Mucosa of rectum (tissue), 2 donors: ENCODE measurements at regions not wholly inside any gene's neighbourhood (a gene's known extent, or its start where the extent isn't known, plus 50 kb on each side); places are given as distances from the start of the nearest gene placed in this dataset.

Source experiments
- H3K27ac ChIP-seq, 2 donors: one replicate each; pipeline ENCODE4 v1.7.0; 2013; ENCODE audit warnings: inconsistent platforms in 2 of 2, low read depth in 2 of 2, low read length in 2 of 2
- H3K27me3 ChIP-seq, 2 donors: one replicate each; pipeline ENCODE4 v1.7.0; 2013; ENCODE audit warnings: low read length in 2 of 2; ENCODE audit not compliant: control insufficient read depth in 2 of 2, insufficient read depth in 2 of 2
- H3K36me3 ChIP-seq, 2 donors: one replicate each; pipeline ENCODE4 v1.7.0; 2013; ENCODE audit warnings: low read length in 2 of 2; ENCODE audit not compliant: control insufficient read depth in 2 of 2, insufficient read depth in 2 of 2
- H3K4me1 ChIP-seq, 2 donors: one replicate each; pipeline ENCODE4 v1.7.0; 2013; ENCODE audit warnings: low read length in 2 of 2, mild to moderate bottlenecking in 1 of 2; ENCODE audit not compliant: control insufficient read depth in 2 of 2, insufficient read depth in 2 of 2
- H3K4me3 ChIP-seq, 2 donors: one replicate each; pipeline ENCODE4 v1.7.0; 2013; ENCODE audit warnings: low read length in 2 of 2
- H3K9ac ChIP-seq, 2 donors: one replicate each; pipeline ENCODE4 v1.7.0; 2013; ENCODE audit warnings: low read length in 2 of 2, low read depth in 1 of 2, mild to moderate bottlenecking in 1 of 2
- H3K9me3 ChIP-seq, 2 donors: one replicate each; pipeline ENCODE4 v1.7.0; 2013; ENCODE audit warnings: low read length in 2 of 2; ENCODE audit not compliant: control insufficient read depth in 2 of 2
- donor health status: healthy.
- donor health status: Normal muscosa, but diverticular disease.

- Histone ChIP-seq H3K27ac (peak overlapping the region; percentile 25 to 63), H3K4me3 (no peak overlapping the region), H3K4me1 (peaks cover 11 to 24% of the 10 kb centered on the region in 2 donors)
These were observed 509.5 kb downstream of the RPS24 start for GRCh38 chr10:78543031-78543748.

GRCh38 chr10:78543749-78544362 lies 510.2 kb downstream of the RPS24 start:
- Histone ChIP-seq H3K9me3 (no peaks in the 10 kb centered on the region), H3K4me3 (no peak overlapping the region), H3K4me1 (peaks cover 11 to 24% of the 10 kb centered on the region in 2 donors), H3K9ac (no peak overlapping the region), H3K27ac (peak overlapping the region; percentile 16 to 63), H3K36me3 (no peaks in the 10 kb centered on the region), H3K27me3 (no peaks in the 10 kb centered on the region)

More at GRCh38 chr10:78543031-78543748, 509.5 kb downstream of the RPS24 start:
- Histone ChIP-seq H3K36me3 (no peaks in the 10 kb centered on the region), H3K9me3 (no peaks in the 10 kb centered on the region), H3K9ac (no peak overlapping the region), H3K27me3 (no peaks in the 10 kb centered on the region)

- Histone ChIP-seq H3K4me3 (no peak overlapping the region), H3K27me3 (no peaks in the 10 kb centered on the region), H3K9me3 (no peaks in the 10 kb centered on the region), H3K4me1 (peaks cover 11 to 23% of the 10 kb centered on the region in 2 donors), H3K9ac (no peak overlapping the region), H3K27ac (peak overlapping the region in 1 of 2 donors; percentile 19), H3K36me3 (no peaks in the 10 kb centered on the region)
These were observed 510.9 kb downstream of the RPS24 start for GRCh38 chr10:78544423-78545090.

GRCh38 chr10:78545756-78546155 lies 512.1 kb downstream of the RPS24 start:
- Histone ChIP-seq H3K9ac (no peak overlapping the region), H3K36me3 (no peaks in the 10 kb centered on the region), H3K27me3 (no peaks in the 10 kb centered on the region), H3K4me1 (peaks cover 11 to 26% of the 10 kb centered on the region in 2 donors), H3K9me3 (no peaks in the 10 kb centered on the region), H3K4me3 (no peak overlapping the region), H3K27ac (no peak overlapping the region)

- Histone ChIP-seq H3K4me3 (no peak overlapping the region), H3K9me3 (no peaks in the 10 kb centered on the region), H3K9ac (no peak overlapping the region), H3K4me1 (peaks cover 2 to 14% of the 10 kb centered on the region in 2 donors), H3K36me3 (no peaks in the 10 kb centered on the region), H3K27ac (no peak overlapping the region), H3K27me3 (no peaks in the 10 kb centered on the region)
These were observed 513.7 kb downstream of the RPS24 start for GRCh38 chr10:78547397-78547796.

GRCh38 chr10:78547905-78548304 lies 514.2 kb downstream of the RPS24 start:
- Histone ChIP-seq H3K36me3 (no peaks in the 10 kb centered on the region), H3K9ac (no peak overlapping the region), H3K4me1 (peaks cover 2 to 10% of the 10 kb centered on the region in 2 donors), H3K9me3 (no peaks in the 10 kb centered on the region), H3K27ac (no peak overlapping the region), H3K4me3 (no peak overlapping the region), H3K27me3 (no peaks in the 10 kb centered on the region)

- H3K4me1 ChIP-seq, result peaks cover 2 to 10% of the 10 kb centered on the region in 2 donors
- H3K27me3 ChIP-seq, result no peaks in the 10 kb centered on the region
- H3K27ac ChIP-seq, result no peak overlapping the region
- H3K36me3 ChIP-seq, result no peaks in the 10 kb centered on the region
- H3K4me3 ChIP-seq, result no peak overlapping the region
- no peaks in the 10 kb centered on the region for H3K9me3 ChIP-seq
- no peak overlapping the region for H3K9ac ChIP-seq
These were observed 514.7 kb downstream of the RPS24 start for GRCh38 chr10:78548369-78548768.

GRCh38 chr10:78549140-78549935 lies 515.7 kb downstream of the RPS24 start:
- Histone ChIP-seq H3K9me3 (no peaks in the 10 kb centered on the region), H3K9ac (no peak overlapping the region), H3K27ac (no peak overlapping the region), H3K4me3 (no peak overlapping the region), H3K27me3 (no peaks in the 10 kb centered on the region), H3K36me3 (no peaks in the 10 kb centered on the region), H3K4me1 (peaks cover 0 to 7% of the 10 kb centered on the region in 2 donors)

GRCh38 chr10:78550090-78550489 lies 516.4 kb downstream of the RPS24 start:
- H3K4me1 ChIP-seq, result peaks cover 0 to 7% of the 10 kb centered on the region in 2 donors
- H3K9me3 ChIP-seq, result peaks cover 0 to 2% of the 10 kb centered on the region in 2 donors
- H3K9ac ChIP-seq, result no peak overlapping the region
- no peaks in the 10 kb centered on the region for H3K27me3 ChIP-seq
- no peak overlapping the region for H3K4me3 ChIP-seq
- H3K27ac ChIP-seq, result no peak overlapping the region
- H3K36me3 ChIP-seq, result no peaks in the 10 kb centered on the region
